ENCODE measurements at regions not wholly inside any gene's neighbourhood (a gene's known extent, or its start where the extent isn't known, plus 50 kb on each side); places are given as distances from the start of the nearest gene placed in this dataset.

- no peaks in the 10 kb centered on the region for H3K27me3 ChIP-seq
- H3K4me2 ChIP-seq = no peak overlapping the region
- DNase-seq (ENCODE audit: low spot score) = no peak
- peaks cover 14% of the 10 kb centered on the region for H3K4me1 ChIP-seq
- H3K9me3 ChIP-seq (ENCODE audit: low read depth) = no peaks in the 10 kb centered on the region
- H3K4me3 ChIP-seq = no peak overlapping the region
- no peak overlapping the region for H2AFZ ChIP-seq (replicated peaks)
- no peaks in the 10 kb centered on the region for H3F3A ChIP-seq (ENCODE audit: low read depth)
- Mint-ChIP-seq H3K27ac (peak overlapping the region; percentile 91), H3K4me1 (peaks cover 32% of the 10 kb centered on the region), H3K27me3 (ENCODE audit: insufficient read depth, low read depth) (peaks cover 7% of the 10 kb centered on the region), H3K36me3 (no peaks in the 10 kb centered on the region), H3K4me3 (peak overlapping the region; percentile 66), H3K9me3 (no peaks in the 10 kb centered on the region)
- no peak for TF ChIP-seq EZH2 (IDR thresholded peaks at IDR 0.05)
- H4K20me1 ChIP-seq (ENCODE audit: low read depth) = no peaks in the 10 kb centered on the region
- H3K79me2 ChIP-seq (ENCODE audit: low read depth) = no peaks in the 10 kb centered on the region
- H3K9ac ChIP-seq = no peak overlapping the region
- H3K36me3 ChIP-seq = no peaks in the 10 kb centered on the region
- H3K27ac ChIP-seq = no peak overlapping the region
These were observed 135.4 kb upstream of the NKX1-1 start for GRCh38 chr4:1541449-1542225.

- H3K27ac ChIP-seq = no peak overlapping the region
- no peaks in the 10 kb centered on the region for H3F3A ChIP-seq (ENCODE audit: low read depth)
- no peak overlapping the region for H3K4me2 ChIP-seq
- no peak for DNase-seq (ENCODE audit: low spot score)
- Mint-ChIP-seq H3K27ac (peak overlapping the region; percentile 91), H3K9me3 (no peaks in the 10 kb centered on the region), H3K4me3 (peak overlapping the region; percentile 46), H3K36me3 (no peaks in the 10 kb centered on the region), H3K4me1 (peaks cover 32% of the 10 kb centered on the region), H3K27me3 (ENCODE audit: insufficient read depth, low read depth) (peaks cover 7% of the 10 kb centered on the region)
- H4K20me1 ChIP-seq (ENCODE audit: low read depth) = no peaks in the 10 kb centered on the region
- no peak for TF ChIP-seq CTCF (IDR thresholded peaks at IDR 0.05)
- TF ChIP-seq EZH2phosphoT487 (IDR thresholded peaks at IDR 0.05) = no peak
- TF ChIP-seq EZH2 (IDR thresholded peaks at IDR 0.05) = no peak
- no peaks in the 10 kb centered on the region for H3K36me3 ChIP-seq
- peaks cover 14% of the 10 kb centered on the region for H3K4me1 ChIP-seq
- H3K79me2 ChIP-seq (ENCODE audit: low read depth) = no peaks in the 10 kb centered on the region
- H3K27me3 ChIP-seq = no peaks in the 10 kb centered on the region
- H3K9me3 ChIP-seq (ENCODE audit: low read depth) = no peaks in the 10 kb centered on the region
- H3K9ac ChIP-seq = no peak overlapping the region
- no peak overlapping the region for H2AFZ ChIP-seq (replicated peaks)
- no peak overlapping the region for H3K4me3 ChIP-seq
These were observed 134.5 kb upstream of the NKX1-1 start for GRCh38 chr4:1540601-1541375.

DNA sequence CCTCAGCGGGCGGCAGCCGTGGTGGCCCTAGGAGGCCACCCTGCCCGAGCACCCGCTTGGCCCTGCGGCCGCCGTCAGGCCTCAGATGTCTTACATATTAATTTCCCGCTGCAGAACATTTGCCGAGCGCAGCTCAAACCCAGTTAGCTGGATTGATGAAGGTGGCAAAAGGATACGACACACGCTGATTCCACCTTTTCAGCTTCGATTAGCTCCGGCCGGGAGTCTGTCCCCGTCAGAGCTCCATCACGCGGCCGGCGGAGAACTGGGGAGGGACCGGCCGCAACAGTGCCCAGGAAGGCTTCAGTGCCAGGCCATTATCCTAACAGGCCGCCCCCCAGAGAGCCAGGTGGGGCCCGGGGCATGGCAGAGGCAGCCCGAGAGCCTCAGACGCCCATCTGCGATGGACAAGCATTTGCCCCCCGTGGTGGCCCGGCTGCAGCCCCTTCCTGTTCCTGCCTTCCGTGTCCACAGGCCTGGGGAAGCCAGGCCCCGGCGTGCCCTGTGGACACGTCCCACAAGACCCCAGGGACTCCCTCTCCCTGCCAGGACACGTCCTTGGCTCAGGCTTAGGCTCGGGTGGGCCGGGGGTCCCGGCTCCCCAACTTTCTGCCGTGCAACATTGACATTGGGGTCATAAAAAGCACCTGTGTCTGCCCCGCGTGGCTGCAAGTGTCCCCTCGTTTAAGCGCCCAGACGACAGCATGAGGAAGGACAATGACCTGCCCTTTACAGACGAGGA, 133.8 kb upstream of the NKX1-1 start:
- H3K36me3 ChIP-seq = no peaks in the 10 kb centered on the region
- no peak overlapping the region for H3K4me2 ChIP-seq
- no peak for DNase-seq (ENCODE audit: low spot score)
- no peak overlapping the region for H3K4me3 ChIP-seq
- Mint-ChIP-seq H3K36me3 (no peaks in the 10 kb centered on the region), H3K27ac (peak overlapping the region; percentile 25), H3K4me3 (no peak overlapping the region), H3K4me1 (peaks cover 36% of the 10 kb centered on the region), H3K9me3 (no peaks in the 10 kb centered on the region), H3K27me3 (ENCODE audit: insufficient read depth, low read depth) (peaks cover 11% of the 10 kb centered on the region)
- no peaks in the 10 kb centered on the region for H4K20me1 ChIP-seq (ENCODE audit: low read depth)
- no peaks in the 10 kb centered on the region for H3K27me3 ChIP-seq
- H3K27ac ChIP-seq = no peak overlapping the region
- H3K4me1 ChIP-seq = peaks cover 14% of the 10 kb centered on the region
- no peaks in the 10 kb centered on the region for H3K9me3 ChIP-seq (ENCODE audit: low read depth)
- no peak for TF ChIP-seq EZH2phosphoT487 (IDR thresholded peaks at IDR 0.05)
- TF ChIP-seq CTCF (IDR thresholded peaks at IDR 0.05) = no peak
- TF ChIP-seq EZH2 (IDR thresholded peaks at IDR 0.05) = no peak
- H3K9ac ChIP-seq = no peak overlapping the region
- no peaks in the 10 kb centered on the region for H3F3A ChIP-seq (ENCODE audit: low read depth)
- H2AFZ ChIP-seq (replicated peaks) = no peak overlapping the region
- H3K79me2 ChIP-seq (ENCODE audit: low read depth) = no peaks in the 10 kb centered on the region

Measured in neural progenitor cell (in vitro differentiated cells).